HCT116 (cell line): ENCODE measurements at regions not wholly inside any gene's neighbourhood (a gene's known extent, or its start where the extent isn't known, plus 50 kb on each side); places are given as distances from the start of the nearest gene placed in this dataset.

Experiments
- POLR2A ChIP-seq: IDR thresholded peaks from 2 replicates; pipeline ENCODE4 v1.7.0; 2011; ENCODE audit warnings: borderline replicate concordance; ENCODE audit not compliant: insufficient read depth, insufficient read length; ENCODE audit errors: extremely low read depth
- RAD21 ChIP-seq: IDR thresholded peaks from 2 replicates; pipeline ENCODE4 v1.6.1; 2012; ENCODE audit warnings: low read depth, mild to moderate bottlenecking
- ZNF274 ChIP-seq: fragments of 200-500 bp; sonication (Bioruptor generic); IDR thresholded peaks from 2 replicates; pipeline ENCODE4 v1.6.1; 2014; ENCODE audit warnings: mild to moderate bottlenecking, low read depth, low read length, inconsistent platforms
- TF ChIP-seq, protein P1 (sequence below), 3 experiments: fragments of 200-600 bp in 1 of 3; sonication (generic) in 1 of 3; IDR thresholded peaks in 2 of 3; conservative IDR thresholded peaks in 1 of 3; 2 replicates each; pipeline ENCODE4 v1.5.1; 2012 to 2017; ENCODE audit warnings: low read depth in 2 of 3, low read length in 2 of 3, antibody characterized with exemption in 1 of 3, borderline replicate concordance in 1 of 3, control low read depth in 1 of 3, mild to moderate bottlenecking in 1 of 3, mixed read lengths in 1 of 3, mixed run types in 1 of 3, moderate library complexity in 1 of 3; ENCODE audit not compliant: insufficient read depth in 1 of 3
- TF ChIP-seq, protein P2 (sequence below): IDR thresholded peaks from 2 replicates; pipeline ENCODE4 v1.6.1; 2012

GRCh38 chr13:53759016-53759415, 730.4 kb downstream of the OLFM4 start:
- no peak for TF ChIP-seq RAD21
- no peak for TF ChIP-seq POLR2A
- TF ChIP-seq, protein P1, sequence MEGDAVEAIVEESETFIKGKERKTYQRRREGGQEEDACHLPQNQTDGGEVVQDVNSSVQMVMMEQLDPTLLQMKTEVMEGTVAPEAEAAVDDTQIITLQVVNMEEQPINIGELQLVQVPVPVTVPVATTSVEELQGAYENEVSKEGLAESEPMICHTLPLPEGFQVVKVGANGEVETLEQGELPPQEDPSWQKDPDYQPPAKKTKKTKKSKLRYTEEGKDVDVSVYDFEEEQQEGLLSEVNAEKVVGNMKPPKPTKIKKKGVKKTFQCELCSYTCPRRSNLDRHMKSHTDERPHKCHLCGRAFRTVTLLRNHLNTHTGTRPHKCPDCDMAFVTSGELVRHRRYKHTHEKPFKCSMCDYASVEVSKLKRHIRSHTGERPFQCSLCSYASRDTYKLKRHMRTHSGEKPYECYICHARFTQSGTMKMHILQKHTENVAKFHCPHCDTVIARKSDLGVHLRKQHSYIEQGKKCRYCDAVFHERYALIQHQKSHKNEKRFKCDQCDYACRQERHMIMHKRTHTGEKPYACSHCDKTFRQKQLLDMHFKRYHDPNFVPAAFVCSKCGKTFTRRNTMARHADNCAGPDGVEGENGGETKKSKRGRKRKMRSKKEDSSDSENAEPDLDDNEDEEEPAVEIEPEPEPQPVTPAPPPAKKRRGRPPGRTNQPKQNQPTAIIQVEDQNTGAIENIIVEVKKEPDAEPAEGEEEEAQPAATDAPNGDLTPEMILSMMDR (IDR thresholded peaks at IDR 0.05 in 2 of 3, conservative IDR thresholded peaks at IDR 0.05 in 1 of 3; ENCODE audit: borderline replicate concordance in 1 of 3, insufficient read depth in 1 of 3, low read depth in 2 of 3, low read length in 2 of 3): no peak
- TF ChIP-seq, protein P2, sequence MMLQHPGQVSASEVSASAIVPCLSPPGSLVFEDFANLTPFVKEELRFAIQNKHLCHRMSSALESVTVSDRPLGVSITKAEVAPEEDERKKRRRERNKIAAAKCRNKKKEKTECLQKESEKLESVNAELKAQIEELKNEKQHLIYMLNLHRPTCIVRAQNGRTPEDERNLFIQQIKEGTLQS: no peak
- TF ChIP-seq ZNF274: no peak
